Activated CD4-positive, alpha-beta T cell treated with anti-CD3 and anti-CD28 coated beads, Interleukin-2, Interleukin-6, amounts not matched to agents 100 ng/mL and 50 ng/mL, durations not matched to agents 16 hours and 8 hours (primary cell): ENCODE measurements at regions not wholly inside any gene's neighbourhood (a gene's known extent, or its start where the extent isn't known, plus 50 kb on each side); places are given as distances from the start of the nearest gene placed in this dataset.
A peak's percentile ranks its signal among the peaks of the same experiment; 100 is the strongest.

Experiments used
- DNase-seq: peaks from one replicate; pipeline ENCODE4 v3.0.0-alpha.2; 2020

DNA sequence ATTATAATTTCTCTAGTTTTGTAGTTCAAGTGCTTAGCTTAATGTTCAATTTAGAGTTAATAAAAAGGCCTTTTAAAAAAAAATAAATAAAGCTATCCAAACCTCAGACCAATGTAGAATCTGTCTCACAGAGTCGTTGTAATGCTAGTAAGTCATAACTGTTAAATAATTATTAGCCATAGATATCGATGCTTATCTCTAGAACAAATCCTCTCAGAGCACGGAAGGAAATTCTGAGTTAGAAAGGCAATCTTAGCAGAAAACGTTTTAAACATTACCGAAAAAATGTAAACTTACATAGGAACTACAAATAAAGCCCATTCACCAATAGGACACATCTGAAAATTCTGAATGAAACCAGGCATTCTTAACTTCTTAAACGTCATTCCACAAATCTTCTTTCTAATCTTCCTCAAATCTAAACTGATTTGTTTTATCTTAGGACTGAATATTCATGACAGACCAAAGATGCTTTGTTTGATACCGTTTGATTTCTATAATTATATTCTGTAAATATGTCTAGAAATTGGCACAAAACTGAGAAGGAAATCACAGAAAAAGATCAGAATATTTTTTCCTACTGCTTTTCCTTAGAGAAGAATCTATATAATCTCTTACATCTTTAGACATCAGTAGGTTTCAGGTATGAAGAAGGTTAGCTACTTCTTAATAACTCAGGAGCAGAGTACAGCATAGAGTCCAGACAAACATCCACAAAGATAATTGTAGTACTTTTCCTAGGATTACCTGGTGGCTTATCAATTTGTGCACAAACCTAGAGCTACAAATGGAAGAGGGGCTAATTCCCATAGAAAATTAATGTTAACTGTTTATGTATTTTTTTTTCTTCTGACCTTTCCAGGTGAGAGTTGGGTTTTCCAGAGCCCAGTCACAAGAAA, 140.7 kb downstream of the BTC start:
- no peak for DNase-seq

DNA sequence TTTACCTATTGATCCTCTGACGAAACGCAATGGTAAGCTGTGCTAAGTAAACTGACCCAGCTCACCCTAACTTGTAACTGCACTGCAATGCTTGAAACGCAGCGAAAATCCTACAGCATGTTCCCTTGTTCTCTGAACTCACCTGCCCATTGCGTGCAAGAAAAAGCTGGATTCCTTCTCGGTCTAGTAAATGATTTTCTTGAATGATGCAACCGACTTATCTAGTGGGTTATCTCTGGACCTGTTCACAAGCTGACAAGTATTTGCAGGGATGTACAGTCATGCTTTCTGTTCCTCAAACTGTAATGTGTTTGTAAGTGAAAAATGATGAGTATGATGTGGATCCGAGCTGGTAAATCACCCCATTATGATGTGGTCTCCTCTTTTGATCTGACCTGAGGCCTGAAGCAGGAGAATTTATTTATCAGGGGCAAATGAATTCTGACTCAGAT, 140.1 kb downstream of the BTC start:
- DNase-seq = no peak

DNA sequence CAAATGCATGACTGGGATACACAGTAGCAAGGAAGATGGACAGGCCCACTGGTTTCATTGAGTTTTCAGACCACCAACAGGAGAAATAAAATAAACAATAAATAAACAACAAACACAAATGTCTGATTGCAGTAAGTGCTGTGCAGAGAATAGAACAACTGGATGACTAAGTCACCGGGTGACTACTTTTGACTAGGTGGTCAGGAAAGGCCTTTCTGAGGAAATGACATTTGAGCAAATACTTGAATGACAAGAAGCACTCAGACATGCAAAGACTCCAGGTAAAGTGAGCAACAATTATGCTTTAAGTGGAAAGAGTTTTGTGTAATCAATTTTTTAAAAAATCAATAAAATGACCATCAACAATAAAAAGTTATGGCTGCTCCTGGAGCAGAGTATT, 137.7 kb downstream of the BTC start:
- no peak for DNase-seq

DNA sequence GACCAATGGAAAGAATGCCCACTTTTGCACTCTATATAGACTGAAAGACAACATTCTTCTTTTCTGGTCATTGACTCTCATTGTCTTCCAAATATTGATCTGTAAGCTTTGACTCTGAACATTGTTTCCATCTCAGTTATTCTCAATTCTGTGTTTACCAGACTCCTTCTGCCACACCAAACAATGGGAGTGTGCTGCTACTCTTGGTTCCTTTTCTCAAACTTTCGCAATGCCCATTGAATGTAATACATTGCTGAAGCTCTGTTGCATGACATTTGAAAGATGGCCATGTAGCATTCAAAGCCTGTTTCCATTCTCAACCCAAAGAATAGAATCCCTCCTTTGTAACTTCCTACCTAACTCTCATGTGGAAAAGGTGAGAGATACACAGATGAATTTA, 136.2 kb downstream of the BTC start:
- DNase-seq = no peak

DNA sequence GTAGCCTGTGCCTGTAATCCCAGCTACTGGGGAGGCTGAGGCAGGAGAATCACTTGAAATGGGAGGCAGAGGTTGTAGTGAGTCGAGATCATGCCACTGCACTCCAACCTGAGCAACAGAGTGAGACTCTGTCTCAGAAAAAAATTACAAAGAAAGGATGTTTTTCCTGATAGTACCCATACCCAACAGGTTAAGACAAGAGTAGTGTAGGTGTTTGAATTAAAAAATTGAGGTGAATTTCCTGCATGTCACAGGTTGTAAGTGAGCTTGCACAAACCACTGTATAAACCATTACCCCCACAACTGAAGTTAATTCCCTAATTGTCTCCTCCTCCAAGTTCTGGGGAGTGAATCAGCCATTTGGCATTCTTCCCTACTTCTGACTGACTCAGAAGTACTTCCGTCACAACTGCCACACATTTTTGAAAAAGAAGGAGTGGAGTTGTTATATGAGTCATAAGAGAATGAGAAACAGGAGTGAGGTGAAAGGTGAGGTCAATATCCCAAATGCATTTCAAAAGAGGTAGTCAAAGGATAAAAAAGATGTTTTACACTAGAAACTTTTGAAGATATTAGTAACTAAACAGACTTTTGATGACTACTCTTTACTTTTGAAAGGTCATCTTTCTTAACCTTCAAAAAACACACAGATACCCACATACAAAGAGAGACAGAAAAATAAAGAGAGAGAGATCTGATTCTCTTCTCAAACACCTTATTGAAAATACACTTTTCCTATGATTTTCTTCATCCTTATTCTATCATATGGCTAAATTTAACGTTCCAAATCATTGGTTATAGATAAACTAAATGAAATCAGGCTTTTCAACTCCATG, 134.5 kb downstream of the BTC start:
- no peak for DNase-seq

DNA sequence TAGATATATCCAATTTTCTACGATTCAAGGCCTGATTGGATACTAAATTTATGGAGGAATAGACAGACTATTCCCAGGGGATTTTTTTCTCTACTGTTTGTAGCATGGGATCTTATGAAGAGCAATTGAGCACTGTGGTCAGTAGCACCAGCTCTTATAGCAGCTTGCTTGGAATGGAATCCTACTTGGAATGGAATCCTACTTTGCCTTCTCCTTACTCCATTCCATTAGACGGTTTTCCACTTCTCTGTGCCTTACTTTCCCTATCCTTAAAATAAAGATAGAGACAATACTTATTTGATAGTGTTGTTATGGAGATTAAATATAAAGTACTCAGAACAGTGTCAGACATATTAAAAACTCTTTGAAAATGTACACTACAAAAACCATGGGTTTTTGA, 133.5 kb downstream of the BTC start:
- DNase-seq = no peak

DNA sequence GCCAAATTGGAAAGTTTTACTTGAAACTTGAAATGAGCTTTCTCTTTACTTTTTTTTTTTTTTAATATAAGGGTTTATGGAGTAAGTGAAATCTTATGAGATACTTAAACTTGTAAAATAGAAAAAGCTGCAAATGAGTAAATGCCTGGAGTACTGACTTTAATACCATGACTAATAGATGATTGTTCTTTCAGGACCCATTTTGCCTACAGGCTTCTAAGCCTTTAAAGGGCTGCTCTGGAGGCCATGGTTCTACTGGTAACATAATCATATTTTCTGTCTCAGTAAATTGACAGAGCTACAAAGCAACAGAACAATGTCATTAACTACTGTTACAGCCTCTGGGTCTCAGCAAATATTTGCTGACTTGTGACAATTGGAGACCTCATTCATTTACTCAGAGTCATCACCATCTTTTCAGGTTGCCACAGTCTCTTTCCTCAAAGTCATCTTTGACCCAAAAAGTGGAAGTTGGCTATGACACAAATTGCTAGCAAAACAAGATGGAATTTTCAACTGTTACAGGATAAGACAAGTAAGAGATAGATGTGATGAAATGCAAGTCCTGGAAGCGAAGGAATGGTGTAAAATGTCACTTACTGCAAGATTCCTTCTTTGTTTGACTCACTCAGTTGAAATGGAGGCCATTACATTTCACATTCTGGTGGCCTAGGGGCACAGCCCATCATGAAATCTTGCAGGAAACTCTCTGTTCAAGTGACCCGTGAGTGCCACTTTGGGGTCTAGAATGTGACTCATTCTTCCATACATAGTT, 132.7 kb downstream of the BTC start:
- DNase-seq = no peak

DNA sequence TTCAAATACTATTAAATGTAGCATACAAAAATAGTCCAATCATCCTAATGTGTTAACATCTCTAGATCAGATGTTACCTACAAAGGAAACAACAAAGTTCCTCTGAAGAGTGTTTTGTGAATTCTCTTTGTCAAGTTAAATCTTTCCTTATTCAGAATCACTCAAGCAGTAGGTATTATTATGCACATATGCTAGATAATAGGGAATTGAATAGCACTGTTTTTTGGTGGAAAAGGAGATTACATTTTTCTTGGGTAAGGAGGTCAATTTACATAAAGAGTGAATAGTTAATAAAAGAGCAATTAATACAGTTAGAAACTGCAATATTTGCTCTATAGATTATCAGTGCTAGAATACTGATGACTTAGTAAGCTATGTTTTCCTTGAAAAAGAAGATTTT, 130.7 kb downstream of the BTC start:
- no peak for DNase-seq

DNA sequence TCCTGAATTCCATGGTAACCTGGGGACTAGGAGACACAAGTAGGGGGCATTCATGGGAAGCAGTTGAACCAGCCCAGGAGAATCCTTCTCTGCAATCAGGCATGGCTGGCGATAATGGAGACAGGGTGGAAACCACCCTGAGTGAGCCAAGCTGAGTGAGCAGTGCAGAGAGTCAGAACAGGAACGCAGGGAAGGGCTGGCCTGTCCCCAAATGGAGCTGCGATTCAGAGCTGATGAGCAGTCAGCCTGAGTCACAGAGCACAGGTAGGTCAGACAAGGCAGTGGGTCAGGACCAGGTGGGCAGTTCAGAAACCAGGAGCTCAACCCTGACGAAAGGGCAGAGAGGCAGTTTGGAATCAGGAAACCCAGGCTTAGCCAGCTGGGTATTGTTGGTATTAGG, 129.0 kb downstream of the BTC start:
- DNase-seq = no peak

DNA sequence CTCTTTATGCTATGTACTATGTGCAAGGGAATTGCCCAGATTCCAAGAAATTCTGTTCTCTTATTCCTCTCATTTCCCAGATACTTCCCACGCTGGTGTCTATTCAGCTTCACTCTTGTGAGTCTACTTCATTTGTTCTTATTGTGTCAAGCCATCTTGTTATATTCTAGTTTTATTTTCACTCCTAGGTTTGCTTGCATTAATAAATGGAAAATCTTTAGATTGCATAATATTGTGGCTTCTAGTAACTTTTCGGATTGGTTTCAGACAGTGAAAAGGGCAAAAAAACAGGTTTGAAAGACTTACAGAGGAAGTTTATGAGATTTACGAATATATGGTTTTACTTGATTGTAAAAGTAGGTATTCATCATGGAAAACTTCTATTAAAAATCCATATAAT, 128.4 kb downstream of the BTC start:
- no peak for DNase-seq

DNA sequence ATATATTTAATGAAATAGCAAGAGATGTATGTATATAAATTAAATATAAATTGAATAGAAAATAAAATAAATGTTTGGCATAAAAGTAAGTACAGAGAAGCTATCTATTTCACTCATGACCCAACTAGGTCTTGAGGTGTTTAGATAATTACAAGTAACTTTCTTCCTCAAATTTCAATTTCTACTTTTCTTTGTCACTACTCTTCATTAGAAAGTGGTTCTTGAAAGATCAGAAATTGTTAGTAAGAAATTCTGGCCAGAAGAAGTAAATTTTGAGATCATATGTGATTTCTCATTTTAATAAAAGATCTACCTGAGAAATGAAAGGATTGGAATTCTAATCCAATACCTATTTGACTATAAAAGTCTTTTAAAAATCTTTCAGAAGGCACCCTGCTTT, 126.9 kb downstream of the BTC start:
- no peak for DNase-seq

DNA sequence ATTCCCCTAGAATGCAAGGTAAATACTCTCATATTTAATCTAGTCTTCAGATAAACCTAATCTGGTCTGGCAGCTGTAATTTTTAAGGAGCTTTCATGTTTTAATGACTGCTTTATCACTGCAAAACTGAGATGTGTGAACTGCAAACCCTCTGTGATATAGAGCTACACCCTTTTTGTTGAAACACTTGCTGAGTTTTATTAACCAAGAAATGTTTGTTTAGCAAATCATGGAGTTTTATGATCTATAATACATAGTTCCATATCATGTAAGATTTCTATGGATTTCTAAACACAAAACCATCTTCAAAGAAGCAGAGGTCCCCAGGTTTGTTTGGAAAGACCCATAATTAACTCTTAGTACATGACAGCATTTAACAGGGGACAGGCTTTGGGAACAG, 126.4 kb downstream of the BTC start:
- no peak for DNase-seq

DNA sequence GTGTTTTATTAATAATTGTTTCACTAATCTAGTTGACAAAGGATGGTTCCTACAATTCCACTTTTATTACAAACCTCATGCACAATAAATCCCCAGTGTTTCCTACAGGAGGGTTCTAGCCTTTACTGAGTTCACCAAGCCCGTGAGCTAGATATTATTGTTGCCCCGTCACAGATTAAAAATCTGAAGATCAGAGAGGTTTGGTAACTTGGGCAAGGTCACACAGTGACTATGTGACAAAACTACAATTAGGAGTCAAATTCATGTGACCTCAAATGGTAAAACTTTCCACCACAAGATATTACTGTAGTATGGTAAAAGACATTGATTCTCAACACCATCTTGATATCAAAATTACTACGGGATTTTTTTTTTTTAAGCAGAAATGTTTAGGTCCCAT, 124.6 kb downstream of the BTC start:
- DNase-seq = no peak

DNA sequence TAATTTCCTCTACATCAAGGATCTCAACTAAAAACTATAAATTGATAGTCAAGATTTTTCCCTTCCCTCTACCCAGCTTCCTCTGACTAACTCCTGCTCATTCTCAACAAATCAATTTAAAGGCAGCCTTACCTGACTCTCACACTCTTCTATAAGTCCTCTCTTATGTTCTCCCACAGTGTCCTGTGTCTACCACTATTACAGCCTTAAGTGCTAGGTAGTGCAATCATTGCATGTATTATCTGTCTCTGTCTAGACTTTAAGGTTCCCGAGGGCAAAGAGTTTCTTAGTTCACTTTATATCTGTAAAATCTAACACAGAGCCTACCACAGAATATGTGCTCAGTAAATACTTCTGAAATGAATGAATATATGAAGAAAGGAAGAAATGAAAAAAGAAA, 123.7 kb downstream of the BTC start:
- DNase-seq = no peak

DNA sequence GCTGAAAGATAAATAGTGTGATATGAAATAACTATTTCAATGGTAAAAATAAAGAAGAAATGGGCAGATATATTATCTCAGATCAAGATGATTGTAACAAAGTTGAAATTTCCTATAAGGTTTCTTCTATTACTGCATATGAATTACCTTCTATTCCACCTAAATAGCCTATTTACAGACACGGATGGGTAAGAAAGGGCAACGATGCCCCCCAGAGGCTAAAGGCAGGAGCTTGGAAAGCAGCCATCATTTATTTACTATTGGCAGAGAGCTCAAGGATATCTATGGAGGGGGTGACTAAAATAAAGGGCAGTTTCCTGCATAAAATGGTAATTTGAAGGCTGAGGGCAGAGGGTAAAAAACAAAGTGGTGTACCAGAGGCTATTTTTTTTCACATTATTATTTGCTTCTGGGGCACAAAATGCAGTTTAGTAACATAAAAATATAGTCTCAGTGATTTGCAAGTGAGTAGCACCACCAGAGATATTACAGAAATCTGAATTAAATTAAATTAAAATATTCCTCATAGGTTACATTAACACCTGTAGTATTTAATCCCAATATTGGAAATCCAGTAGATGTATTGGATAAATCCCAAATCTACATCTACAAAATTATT, 123.1 kb downstream of the BTC start:
- DNase-seq = peak; percentile 52

DNA sequence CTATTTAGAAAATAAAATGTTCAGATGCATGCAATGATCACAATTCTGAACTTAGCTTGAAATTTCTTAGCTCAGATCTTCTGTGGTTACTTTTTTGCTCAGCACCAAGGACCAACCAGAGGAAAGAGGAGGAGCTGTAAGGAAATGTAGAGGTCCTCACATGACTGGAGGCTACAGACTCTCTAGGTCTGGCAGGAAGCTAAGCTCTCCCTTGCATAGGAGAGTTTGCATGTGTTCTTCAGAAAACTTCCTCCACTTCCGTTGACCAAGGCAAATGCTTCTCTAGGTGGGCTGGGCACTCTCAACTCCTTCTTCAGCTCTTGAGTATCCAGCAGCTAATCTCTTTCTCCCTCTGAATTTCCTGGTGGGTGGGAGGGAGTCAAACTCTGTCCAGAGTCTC, 119.6 kb downstream of the BTC start:
- no peak for DNase-seq

DNA sequence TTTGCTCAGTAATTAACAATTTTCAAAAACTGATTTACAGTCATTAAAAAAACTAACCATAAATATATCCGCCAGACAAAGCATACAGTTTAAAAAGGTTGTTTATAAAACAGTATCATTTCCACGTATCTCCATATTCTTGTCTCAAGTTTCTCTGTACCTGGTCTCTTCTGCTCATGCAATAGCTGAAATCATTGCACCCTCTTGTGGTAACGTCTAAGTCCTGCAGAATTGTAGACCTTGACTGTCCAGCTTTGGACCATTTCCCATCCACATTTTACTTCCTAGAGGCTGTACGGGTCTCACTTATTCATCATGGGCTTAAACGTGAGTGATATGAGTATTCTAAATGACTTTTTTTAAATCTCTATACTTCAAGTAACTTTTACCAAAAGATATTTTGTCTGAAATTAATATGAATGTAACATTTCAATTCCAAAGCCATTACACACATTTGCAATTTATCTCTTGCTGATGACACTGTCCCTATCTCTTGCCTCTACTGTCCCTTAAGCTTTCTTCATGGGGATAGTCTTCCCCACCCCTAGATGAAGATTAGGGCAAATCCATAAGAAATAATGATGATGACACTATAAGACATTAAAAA, 118.5 kb downstream of the BTC start:
- peak; percentile 48 for DNase-seq

DNA sequence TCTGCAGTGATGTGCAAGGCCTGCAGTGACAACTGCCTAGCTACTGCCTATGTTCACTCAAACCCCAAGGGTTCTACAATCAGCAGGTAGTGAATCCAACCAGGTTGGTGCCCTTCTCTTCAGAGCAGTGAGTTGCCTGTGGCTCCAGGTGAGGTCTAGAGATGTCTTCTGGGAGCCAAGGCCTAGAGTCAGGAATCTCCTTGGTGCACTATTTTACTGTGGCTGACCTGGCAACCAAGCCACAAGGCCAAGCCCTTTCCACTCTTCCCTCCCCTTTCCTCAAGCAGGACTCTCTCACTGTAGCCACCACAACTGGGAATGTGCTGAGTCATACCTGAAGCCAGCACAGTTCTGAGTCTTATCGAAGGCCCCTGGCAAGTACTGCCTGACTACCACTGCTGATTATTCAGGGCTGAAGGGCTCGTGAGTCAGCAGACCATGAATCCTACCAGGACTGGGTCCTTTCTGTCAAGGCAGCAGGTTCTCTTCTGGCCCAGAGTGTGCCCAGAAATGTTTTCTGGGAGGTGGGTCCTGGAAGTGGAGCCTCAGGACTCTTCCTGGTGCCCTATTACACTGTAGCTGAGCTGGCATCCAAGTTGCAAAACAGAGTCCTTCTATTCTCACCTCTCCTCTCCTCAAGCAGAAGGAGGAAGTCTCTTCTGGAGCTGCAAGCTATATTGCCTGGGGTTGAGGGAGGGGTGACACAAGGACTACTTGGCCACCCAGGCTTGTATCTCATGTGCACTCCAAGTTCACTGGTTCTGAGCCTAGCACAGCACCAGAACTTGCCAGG, 111.6 kb downstream of the BTC start:
- DNase-seq = no peak

DNA sequence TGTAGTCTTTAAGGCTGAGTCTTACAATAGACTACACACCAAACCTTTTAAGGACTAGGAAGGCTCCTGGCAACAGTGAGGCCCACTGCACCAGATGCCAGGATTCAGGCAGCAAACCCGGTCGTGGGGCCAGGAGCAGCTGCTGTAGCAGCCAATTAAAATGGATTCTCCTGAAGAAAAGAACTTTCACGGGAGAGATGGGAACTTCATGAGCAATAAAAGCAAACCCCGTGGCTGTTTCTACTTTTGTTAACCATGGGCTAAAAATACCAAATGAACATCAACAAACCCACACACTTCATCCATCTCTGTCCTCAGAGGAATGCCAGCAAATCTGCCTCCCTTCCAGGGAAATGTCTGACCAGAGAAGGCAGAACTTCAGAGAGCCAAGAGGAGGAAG, 101.4 kb downstream of the BTC start:
- DNase-seq = no peak
